ENCODE measurements at regions not wholly inside any gene's neighbourhood (a gene's known extent, or its start where the extent isn't known, plus 50 kb on each side); places are given as distances from the start of the nearest gene placed in this dataset.
"Not testable (repeated sequence)": the region's sequence is repeated elsewhere in the genome, so short reads cannot be mapped to it uniquely, and the experiment has no call there.

- no peak for DNase-seq
Measured at GRCh38 chr6:167737205-167737830, 89.4 kb upstream of the AFDN start.

GRCh38 chr6:167738386-167738785 is 88.3 kb upstream of the AFDN start:
- DNase-seq = no peak

GRCh38 chr6:167739721-167740475 is 86.8 kb upstream of the AFDN start:
- no peak for DNase-seq

GRCh38 chr6:167742719-167743303 is 83.9 kb upstream of the AFDN start:
- no peak for DNase-seq

- DNase-seq = no peak
Measured at GRCh38 chr6:167744681-167745669, 81.7 kb upstream of the AFDN start.

- no peak for DNase-seq
Measured at GRCh38 chr6:167745670-167746389, 80.9 kb upstream of the AFDN start.

- DNase-seq = no peak
Measured at GRCh38 chr6:167746390-167746907, 80.3 kb upstream of the AFDN start.

- DNase-seq = no peak
Measured at GRCh38 chr6:167746975-167747374, 79.7 kb upstream of the AFDN start.

- no peak for DNase-seq
Measured at GRCh38 chr6:167747645-167748044, 79.1 kb upstream of the AFDN start.

- DNase-seq = no peak
Measured at GRCh38 chr6:167748046-167748445, 78.7 kb upstream of the AFDN start.

GRCh38 chr6:167748458-167749379 is 78.0 kb upstream of the AFDN start:
- DNase-seq = no peak

- DNase-seq = no peak
Measured at GRCh38 chr6:167750956-167751358, 75.8 kb upstream of the AFDN start.

- DNase-seq = no peak
Measured at GRCh38 chr6:167751579-167752115, 75.1 kb upstream of the AFDN start.

- DNase-seq = not testable (repeated sequence)
Measured at GRCh38 chr6:167753281-167753680, 73.4 kb upstream of the AFDN start.

GRCh38 chr6:167754691-167755090 is 72.0 kb upstream of the AFDN start:
- DNase-seq = no peak

- no peak for DNase-seq
Measured at GRCh38 chr6:167755461-167755860, 71.2 kb upstream of the AFDN start.

- no peak for DNase-seq
Measured at GRCh38 chr6:167756597-167756996, 70.1 kb upstream of the AFDN start.

- no peak for DNase-seq
Measured at GRCh38 chr6:167757249-167757648, 69.5 kb upstream of the AFDN start.

- no peak for DNase-seq
Measured at GRCh38 chr6:167757821-167758220, 68.9 kb upstream of the AFDN start.

- DNase-seq = no peak
Measured at GRCh38 chr6:167758309-167759023, 68.2 kb upstream of the AFDN start.

Measured in CD4-positive, alpha-beta T cell treated with Interleukin-10 for 1 hour (primary cell).